ENCODE measurements at regions not wholly inside any gene's neighbourhood (a gene's known extent, or its start where the extent isn't known, plus 50 kb on each side); places are given as distances from the start of the nearest gene placed in this dataset.

DNA sequence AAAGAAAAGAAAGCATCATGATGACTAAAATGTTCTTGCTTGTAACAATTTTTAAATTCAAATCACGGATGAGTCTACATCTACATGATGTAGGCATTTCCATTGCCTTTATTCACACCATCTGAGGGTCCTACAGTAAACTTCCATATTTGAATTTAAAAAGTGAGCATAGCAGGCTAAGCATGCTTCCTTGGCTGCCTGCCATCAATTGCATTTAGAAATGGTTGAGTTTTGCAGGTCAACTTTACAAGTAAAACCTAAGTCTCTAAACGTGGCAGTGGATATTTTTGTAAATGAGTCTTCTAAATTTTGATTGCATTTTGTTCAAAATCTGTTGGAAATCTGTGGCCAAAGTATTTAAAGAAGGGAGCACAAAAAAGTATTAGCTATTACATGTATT is 136.5 kb upstream of the PTCH1 start:
- DNase-seq = no peak

DNA sequence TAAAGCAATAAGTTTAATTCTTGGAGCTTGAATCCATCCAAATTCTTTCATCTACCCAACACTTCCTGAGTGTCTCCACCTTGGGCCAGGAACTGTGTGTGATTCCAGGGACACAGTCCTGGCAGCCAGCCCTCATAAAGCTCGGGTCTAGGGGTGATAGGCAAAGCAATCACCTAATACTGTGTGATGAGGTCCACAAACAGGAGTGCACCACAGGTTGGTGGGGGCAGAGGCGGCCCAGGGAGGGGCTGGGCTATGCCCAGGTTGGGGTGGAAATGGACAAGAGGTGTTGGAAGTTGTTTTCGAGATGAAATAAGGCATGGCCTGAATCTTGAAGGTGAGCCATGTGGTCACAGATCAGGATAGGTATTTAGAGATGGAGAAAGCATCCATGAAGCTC is 133.9 kb upstream of the PTCH1 start:
- no peak for DNase-seq

DNA sequence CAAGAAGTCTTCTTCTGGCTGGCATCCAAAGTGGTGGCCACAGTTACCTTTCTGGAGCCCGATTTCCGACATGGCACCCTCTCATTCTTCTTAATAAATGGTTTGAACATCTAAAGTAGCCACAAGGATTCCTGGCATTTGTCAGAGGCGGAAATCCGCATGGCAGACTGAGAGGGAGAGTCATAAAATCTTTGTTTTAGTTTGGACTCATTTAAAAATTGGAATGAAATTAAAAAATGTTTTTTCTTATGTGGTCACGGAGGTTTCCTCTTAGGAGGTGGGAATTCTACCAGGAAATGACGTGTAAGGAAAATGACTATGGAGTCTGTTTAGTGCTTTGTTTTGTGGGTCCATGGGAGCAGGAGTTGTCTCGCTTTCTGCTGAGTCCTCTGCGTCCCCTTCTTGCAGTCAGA is 133.0 kb upstream of the PTCH1 start:
- DNase-seq = no peak

DNA sequence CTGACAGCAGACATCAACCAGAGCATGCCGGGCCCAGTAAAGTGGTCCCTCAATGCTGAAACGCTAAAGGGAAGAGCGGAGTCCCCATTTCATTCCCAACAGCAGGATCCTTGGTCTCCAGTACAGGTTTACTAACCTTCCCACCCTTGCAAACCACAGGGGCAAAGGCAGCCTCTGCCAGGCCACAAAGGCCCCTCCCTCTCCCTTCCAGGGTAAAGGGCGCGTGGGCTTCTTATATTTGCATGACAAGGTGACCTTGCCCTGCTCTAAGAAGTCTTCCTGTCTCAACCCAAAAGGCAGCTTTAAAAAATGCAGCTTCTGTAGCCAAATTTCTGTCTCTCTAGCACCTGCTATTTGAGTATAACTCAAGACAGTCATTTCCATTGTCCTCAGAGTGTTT is 131.5 kb upstream of the PTCH1 start:
- DNase-seq = no peak

DNA sequence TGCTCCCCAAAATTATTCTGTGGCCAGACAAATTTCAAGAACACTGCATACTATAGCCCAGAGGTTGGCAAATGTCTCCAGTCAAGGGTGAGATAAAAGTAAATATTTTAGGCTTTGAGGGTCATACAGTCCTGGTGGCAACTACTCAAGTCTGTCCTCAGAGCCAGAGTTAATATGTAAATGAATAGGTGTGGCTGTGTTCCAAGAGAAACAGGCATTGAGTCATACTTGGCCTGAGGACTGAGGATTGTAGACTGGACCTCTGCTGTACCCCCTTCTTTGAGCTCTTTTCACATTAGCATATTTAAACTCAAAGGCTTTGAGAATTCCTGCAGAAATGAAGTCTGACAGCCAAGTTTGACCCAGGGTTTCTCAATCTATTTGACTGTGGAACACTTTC is 129.2 kb upstream of the PTCH1 start:
- DNase-seq = no peak

DNA sequence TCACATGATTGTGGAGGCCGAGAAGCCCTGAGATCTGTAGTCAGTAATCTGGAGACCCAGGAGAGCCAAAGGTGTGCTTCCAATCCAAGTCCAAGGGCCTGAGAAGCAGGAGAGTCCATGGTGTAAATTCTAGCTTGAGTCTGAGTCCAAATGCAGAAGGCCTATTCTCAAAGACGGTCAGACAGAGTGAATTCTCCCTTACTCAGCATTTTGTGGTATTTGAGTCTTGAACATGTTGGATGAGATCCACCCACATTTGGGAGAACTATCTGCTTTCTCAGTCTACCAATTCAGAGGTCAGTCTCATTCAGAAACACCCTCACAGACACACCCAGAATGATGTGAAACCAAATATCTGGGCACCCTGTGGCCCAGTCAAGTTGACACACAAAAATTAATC is 128.8 kb upstream of the PTCH1 start:
- no peak for DNase-seq

DNA sequence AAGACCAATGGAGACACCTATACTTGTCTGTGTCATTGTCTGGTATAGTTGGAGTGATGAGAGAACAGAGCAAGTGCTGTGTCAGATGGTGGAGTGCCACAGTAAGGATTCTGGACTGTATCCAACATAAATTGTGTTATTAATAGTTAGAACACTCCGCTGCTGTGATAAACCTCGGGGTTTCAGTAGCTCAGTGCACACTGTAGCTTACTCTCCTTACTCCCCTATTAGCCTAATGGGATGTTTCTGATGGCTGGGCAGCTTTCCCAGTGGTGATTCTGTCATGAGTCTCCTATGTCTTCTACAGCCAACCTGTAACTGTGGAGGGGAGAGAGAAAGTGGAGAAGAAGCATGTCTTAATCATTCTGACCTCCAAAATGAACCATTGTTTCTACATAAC is 127.6 kb upstream of the PTCH1 start:
- no peak for DNase-seq

DNA sequence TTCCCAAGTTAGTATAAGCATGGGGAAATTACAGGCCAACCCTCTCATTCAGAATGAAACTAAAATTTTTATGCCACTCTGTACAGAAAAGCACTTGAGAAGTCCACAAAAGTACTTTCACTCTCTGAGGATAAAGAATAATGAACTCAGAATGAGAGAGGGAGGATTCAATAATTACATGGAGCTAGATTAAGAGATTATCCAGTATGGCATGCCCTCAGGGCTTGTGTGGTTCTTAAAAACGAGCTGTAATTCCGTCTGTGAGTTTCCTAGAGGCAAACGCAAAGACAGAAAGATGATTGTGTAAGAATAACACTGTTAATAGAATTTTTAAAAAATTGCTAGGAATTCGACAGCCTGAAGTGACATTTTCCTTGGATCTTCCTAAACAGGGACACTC is 126.8 kb upstream of the PTCH1 start:
- no peak for DNase-seq

DNA sequence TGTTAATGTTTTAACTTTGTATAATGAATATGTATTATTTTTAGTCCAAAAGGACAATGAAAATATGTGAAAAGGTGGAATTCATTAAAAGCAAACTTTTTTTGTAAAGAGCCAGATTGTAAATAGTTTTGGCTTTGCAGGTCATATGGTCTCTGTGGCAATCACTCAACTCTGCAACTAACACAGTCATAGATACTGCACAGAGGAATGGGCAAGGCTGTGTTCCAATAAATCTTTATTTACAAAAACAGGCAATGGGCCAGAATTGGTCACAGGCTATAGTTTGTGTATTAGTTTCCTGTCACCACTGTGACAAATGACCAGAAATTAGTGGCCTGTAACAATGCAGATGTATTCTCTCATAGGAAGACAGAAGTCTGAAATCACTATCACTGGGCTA is 125.4 kb upstream of the PTCH1 start:
- DNase-seq = no peak

DNA sequence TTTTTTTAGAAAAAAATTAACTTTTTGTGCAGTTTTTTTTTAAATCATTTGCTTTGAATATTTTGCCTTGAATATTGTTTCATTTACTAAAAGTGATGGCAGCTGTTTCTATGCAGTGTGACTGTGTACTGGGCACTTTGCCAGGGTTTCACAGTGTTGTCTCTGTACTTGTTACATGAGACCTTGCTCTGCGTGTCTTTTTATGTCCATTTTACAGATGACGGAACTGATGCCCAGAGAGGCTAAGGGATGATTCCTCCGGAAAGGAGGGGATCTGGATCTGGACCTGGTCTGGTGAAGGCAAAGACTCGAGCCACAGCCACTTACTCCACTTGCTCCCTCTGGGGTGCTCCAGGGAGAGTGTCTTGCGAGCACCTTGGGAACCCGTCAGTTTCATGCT is 124.8 kb upstream of the PTCH1 start:
- no peak for DNase-seq

DNA sequence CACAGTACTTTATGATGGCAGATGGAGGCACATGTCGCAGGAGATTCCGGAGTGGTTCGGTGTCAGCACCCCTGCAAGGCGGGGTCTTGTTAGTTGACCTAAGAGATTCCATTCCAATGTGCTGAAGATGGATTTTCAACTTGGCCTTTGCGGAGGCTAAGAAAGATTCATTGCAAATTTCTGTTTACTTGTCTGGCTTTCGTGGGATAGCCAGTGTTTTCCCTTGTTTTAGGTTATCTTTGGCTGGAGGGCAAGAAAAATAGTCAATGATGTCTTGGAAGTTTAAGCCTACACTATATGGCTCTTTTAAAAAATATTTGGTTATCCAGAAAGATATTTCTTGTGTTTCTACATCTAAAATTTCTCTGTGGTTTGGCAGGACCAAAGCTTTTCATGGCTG is 123.6 kb upstream of the PTCH1 start:
- no peak for DNase-seq

DNA sequence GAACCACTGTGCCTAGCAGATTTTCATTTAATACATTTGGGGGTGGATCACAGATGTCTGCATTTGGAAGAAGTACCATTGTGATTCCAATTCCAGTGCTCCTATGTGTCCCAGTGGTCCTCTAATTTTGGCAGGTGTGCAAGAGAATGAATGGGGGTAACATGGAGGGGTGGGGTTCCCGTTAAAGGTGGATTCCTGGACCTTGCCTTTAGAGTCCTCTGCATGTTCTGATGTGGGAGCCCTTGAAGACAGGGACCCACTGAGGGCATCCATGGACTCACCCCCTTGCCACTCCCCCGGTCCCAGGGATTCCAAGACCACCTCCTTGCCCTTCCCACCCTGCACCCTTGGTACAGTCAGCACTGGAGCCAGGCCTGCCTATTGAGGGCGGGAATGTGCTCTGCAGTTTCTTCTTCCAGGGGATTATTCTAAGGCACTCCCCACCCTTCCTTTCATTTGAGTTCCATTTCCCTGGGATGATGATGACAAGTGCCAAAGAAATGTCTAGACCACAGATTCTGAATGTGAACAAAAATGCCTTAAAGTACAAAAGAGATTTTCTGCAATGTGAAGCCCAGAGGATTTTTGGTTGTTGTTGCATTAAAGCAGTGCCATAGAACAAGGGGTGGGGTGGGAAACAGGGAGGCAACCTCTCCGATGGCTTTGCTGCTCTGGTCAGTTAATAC is 119.4 kb upstream of the PTCH1 start:
- no peak for DNase-seq

DNA sequence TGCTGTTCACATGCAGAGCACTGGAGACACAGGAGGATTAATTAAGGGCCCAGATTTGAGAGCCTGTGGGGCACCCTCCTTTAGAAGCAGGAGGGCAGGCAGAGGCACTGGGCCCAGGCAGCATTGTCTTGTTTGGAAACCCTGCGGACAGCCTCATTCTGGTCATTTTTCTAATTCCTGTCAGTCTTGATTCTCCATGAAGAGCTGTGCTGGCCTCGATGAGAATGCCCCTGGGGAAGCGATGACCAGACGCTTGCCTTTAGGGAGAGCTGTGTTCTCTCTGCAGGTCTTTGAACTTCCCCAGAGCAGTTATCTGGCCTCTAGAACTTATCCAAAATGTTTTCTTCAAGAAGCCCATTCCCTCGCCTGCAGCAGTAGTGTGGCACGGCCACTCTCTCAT is 117.8 kb upstream of the PTCH1 start:
- no peak for DNase-seq

DNA sequence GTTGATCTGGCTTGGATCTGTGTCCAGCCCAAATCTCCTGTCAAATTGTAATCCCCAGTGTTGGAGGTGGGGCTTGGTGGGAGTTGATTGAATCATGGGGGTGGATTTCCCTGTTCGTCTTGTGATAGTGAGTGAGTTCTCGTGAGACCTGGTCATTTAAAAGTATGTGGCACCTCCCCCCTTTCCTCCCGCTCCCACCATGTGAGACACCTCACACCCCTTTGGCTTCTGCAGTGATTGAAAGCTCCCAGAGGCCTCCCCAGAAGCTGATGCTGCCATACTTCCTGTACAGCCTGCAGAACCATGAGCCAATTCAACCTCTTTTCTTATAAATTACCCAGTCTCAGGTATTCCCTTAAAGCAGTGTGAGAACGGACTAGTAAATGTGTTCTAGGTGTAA is 117.3 kb upstream of the PTCH1 start:
- no peak for DNase-seq

DNA sequence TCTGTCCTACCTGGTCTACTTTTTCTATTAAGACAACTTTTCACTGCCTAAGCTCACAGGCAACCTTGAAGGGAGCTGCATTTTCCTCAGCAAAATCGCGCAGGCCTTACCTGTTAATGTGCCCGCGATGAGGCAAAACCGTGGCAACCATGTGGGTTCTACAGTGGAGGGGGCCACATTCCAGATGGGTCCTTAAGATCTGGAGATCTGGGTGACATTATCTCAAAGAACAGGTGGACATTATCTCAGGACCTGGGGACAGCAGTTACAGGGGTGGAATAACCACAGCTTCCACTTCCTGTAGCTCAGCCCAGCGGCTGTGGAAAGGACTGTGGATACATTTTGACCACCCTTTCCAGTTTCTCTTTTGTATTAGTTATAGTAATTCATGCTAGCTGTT is 112.8 kb upstream of the PTCH1 start:
- no peak for DNase-seq

DNA sequence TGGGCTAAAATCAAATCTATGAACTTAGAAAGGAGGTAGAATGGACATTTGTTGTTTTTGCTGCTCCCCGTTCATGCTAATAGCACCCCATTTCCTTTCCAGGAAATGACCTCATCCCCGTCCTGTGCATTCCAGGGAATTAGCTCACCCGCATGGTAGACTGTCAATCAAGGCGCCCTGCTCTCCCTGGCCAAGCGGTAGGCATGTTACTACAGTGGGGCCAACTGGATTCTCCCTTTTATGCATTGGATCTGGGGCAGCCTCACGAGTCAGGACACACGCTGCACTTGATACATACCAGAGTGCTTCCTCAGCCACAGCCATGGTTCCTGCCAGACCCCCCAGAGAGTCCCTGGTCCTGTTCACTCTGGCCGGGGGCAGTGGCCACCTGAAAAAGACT is 111.0 kb upstream of the PTCH1 start:
- DNase-seq = no peak

DNA sequence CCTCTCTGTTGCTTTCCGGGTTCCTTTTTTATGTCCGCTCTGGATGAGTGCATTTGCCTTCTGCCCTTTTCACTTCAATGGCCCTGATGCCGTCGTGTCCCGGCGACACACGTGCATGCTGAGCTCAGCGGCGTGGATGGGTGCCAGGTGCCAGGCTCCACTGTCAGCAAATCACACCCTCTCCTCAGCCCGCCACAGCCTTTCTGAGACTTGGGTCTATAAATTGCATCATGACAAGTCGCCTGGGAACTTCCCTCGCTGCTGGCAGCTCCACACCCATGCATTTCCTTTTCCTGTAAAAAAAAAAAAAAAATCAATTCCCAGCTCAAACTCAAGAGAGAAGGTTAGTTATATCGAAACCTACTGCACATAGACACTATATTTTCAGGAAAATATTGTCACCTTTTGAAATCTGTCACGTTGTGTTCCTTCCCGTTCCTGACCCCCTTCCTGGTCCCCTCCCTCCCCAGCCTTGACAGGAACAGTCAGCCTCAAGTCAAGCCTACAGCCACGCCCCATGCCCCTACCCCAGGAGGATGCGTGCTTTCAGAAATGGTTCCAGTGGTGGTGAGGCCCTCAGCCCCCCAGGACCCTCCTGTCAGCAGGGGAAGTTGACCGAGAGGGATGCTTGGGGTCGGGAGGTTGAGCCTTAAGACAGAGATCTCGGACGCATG is 110.3 kb upstream of the PTCH1 start:
- DNase-seq = peak; percentile 31

DNA sequence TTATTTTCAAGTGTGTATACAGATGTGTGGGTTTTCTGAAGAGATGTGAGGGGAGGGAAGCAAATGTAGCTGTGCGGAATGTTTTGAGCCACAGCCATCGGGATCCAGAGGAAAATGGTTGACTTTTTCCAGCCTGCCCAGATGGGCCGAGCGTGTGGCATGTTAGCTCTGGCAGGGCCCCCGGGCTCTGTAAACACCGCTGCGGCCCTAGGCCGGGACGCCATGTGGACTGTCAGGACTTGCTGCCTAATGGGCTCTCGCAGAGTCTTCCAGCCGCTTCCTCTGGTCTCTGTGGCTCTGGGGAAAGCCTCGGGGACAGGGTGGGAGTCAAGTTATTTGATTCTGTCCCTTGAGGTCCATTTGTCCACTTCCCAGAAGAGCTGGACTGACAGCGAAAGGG is 109.6 kb upstream of the PTCH1 start:
- no peak for DNase-seq

DNA sequence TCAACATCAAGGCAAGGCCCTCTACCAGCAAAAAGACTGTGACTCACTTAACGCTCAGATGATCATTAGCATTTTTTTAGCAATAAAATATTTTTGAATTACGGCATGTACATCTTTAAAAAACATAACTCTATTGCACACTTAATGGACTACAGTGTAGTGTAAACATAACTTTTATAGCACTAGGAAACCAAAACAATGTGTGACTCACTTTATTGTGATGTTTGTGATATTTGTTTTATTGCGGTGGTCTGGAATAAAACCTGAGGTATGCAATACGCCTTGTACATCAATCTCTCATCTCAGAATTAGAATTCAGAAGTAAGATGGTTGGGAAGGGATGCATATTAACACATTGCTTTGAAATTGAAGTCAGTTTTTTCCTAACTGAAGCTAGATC is 106.9 kb upstream of the PTCH1 start:
- DNase-seq = no peak

DNA sequence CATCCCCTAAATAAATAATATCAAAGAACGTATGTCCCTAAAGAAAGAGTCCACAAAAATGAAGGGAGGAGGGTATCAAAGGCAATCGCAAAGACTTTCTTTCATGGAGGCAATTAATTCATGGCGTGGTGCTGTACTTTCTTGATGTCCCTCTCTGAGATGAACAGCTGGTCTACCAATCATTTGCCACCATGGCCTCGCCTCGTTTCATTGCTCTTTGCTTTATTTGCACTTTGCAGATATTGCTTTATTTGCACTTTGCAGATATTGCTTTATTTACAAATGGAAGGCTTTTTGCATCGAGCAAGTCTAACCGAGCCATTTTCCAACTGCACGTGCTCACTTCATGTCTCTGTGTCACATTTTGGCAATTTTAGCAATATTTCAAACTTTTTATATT is 104.0 kb upstream of the PTCH1 start:
- DNase-seq = no peak

DNA sequence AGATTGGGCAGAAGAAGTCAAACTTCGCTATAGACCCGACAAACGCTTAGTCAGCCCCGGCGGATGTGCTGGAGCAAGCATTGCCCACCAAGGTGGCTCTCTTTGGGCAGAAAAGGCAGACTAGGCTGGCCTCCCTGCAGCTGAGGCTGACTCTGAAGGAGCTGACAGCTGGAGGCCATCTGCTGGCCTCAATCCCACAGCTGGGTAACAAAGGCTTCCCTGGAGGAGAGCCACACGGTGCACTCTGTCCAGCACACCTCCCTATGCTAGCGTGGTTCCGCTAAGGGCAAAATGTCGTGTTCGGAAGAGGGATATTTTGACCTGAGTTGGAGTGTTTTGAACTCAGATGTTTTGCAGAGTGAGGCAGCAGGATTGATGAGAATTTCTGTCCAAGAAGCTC is 103.5 kb upstream of the PTCH1 start:
- no peak for DNase-seq

DNA sequence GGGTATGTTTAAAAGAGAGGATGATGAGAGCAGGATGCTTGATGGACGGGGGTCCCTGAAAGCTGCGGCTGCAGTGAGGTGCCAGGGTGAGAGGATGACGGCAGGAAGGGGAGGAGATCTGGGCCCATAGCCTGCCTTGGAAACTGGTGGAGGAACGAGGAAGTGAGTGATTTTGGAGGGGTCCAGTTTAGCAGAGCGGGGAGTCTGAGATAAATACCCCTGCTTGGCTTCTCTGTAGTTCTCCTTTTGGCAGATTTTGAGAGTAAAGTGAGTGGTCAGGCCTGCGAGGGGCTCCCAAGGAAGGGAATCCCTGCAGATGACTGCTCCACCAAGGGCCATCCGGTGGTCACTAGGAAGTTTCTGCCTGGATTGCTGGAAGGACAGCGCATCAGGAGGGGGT is 98.5 kb upstream of the PTCH1 start:
- DNase-seq = no peak

DNA sequence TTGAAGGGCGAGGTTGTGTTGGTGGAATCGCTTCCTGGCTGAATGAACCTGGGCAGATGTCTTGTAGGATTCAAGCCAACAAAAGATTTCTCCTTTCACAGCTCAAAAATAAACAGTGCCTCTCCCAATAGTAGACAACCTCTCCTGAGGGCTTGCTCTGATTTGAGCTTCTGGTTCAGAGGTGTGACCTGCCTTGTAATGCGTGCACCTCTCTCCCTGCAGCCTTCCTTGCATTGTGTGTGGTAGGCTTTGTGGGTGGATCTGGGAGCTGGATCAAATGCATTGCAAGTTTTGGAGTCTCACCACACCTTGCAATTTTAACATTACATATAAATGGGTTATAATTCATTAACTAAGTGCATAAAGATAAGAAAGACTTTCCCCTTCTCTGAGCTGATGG is 96.9 kb upstream of the PTCH1 start:
- DNase-seq = no peak

DNA sequence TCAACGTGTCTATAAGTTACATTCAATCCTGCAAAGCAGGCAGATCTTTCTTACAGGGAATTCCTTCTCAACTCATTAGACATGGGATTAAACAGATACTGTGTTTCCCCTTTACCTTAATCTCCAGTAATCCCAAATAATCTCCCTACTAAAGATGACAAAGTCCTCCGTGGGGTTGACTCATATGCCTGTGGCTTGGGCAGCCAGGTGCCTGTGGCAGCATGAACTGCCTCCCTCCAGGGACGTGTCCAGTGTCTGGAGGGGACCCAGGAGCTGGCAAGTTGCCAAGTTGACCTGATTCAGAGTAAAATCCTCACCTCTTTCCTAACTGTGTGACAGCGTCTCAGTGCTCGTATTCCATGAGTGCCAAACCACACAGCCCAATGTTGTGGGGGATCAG is 94.6 kb upstream of the PTCH1 start:
- no peak for DNase-seq
